ENCODE measurements at regions not wholly inside any gene's neighbourhood (a gene's known extent, or its start where the extent isn't known, plus 50 kb on each side); places are given as distances from the start of the nearest gene placed in this dataset.

- Mint-ChIP-seq H3K4me3 (no peak overlapping the region), H3K4me1 (ENCODE audit: low read depth) (peaks cover 9% of the 10 kb centered on the region), H3K9me3 (no peaks in the 10 kb centered on the region), H3K27me3 (ENCODE audit: insufficient read depth) (no peaks in the 10 kb centered on the region), H3K27ac (no peak overlapping the region), H3K36me3 (ENCODE audit: low read depth) (no peaks in the 10 kb centered on the region)
- DNase-seq (ENCODE audit: low spot score), result no peak
- intact Hi-C loops (cut with micrococcal nuclease), result no loop called here
These were observed 114.0 kb downstream of the BEGAIN start for GRCh38 chr14:100473249-100473648.

- intact Hi-C loops (cut with micrococcal nuclease), result no loop called here
- no peaks in the 10 kb centered on the region for H3K36me3 Mint-ChIP-seq (ENCODE audit: low read depth)
- H3K9me3 Mint-ChIP-seq, result no peaks in the 10 kb centered on the region
- no peak overlapping the region for H3K27ac Mint-ChIP-seq
- no peak overlapping the region for H3K4me3 Mint-ChIP-seq
- H3K4me1 Mint-ChIP-seq (ENCODE audit: low read depth), result peaks cover 9% of the 10 kb centered on the region
- DNase-seq (ENCODE audit: low spot score), result no peak
- H3K27me3 Mint-ChIP-seq (ENCODE audit: insufficient read depth), result no peaks in the 10 kb centered on the region
These were observed 113.0 kb downstream of the BEGAIN start for GRCh38 chr14:100474196-100474595.

GRCh38 chr14:100475268-100475667, 111.9 kb downstream of the BEGAIN start:
- H3K9me3 Mint-ChIP-seq, result no peaks in the 10 kb centered on the region
- H3K4me1 Mint-ChIP-seq (ENCODE audit: low read depth), result peaks cover 3% of the 10 kb centered on the region
- no peaks in the 10 kb centered on the region for H3K27me3 Mint-ChIP-seq (ENCODE audit: insufficient read depth)
- intact Hi-C loops (cut with micrococcal nuclease), result no loop called here
- no peak overlapping the region for H3K27ac Mint-ChIP-seq
- no peaks in the 10 kb centered on the region for H3K36me3 Mint-ChIP-seq (ENCODE audit: low read depth)
- H3K4me3 Mint-ChIP-seq, result no peak overlapping the region
- DNase-seq (ENCODE audit: low spot score), result no peak

- Mint-ChIP-seq H3K27me3 (ENCODE audit: insufficient read depth) (no peaks in the 10 kb centered on the region), H3K27ac (no peak overlapping the region), H3K4me3 (no peak overlapping the region), H3K36me3 (ENCODE audit: low read depth) (no peaks in the 10 kb centered on the region), H3K9me3 (no peaks in the 10 kb centered on the region), H3K4me1 (ENCODE audit: low read depth) (no peaks in the 10 kb centered on the region)
- DNase-seq (ENCODE audit: low spot score), result no peak
- intact Hi-C loops (cut with micrococcal nuclease), result no loop called here
These were observed 111.0 kb downstream of the BEGAIN start for GRCh38 chr14:100476012-100476822.

GRCh38 chr14:100484531-100485267, 102.5 kb downstream of the BEGAIN start:
- DNase-seq (ENCODE audit: low spot score), result no peak
- no peak overlapping the region for H3K4me3 Mint-ChIP-seq
- peaks cover 32% of the 10 kb centered on the region for H3K4me1 Mint-ChIP-seq (ENCODE audit: low read depth)
- H3K27ac Mint-ChIP-seq, result no peak overlapping the region
- intact Hi-C loops (cut with micrococcal nuclease), result no loop called here
- H3K9me3 Mint-ChIP-seq, result no peaks in the 10 kb centered on the region
- H3K36me3 Mint-ChIP-seq (ENCODE audit: low read depth), result peaks cover 4% of the 10 kb centered on the region
- no peaks in the 10 kb centered on the region for H3K27me3 Mint-ChIP-seq (ENCODE audit: insufficient read depth)

- H3K27me3 Mint-ChIP-seq (ENCODE audit: insufficient read depth), result no peaks in the 10 kb centered on the region
- peaks cover 32% of the 10 kb centered on the region for H3K4me1 Mint-ChIP-seq (ENCODE audit: low read depth)
- H3K9me3 Mint-ChIP-seq, result no peaks in the 10 kb centered on the region
- intact Hi-C loops (cut with micrococcal nuclease), result no loop called here
- H3K27ac Mint-ChIP-seq, result no peak overlapping the region
- no peak overlapping the region for H3K4me3 Mint-ChIP-seq
- H3K36me3 Mint-ChIP-seq (ENCODE audit: low read depth), result peaks cover 4% of the 10 kb centered on the region
- DNase-seq (ENCODE audit: low spot score), result peak; percentile 37
These were observed 101.0 kb downstream of the BEGAIN start for GRCh38 chr14:100486025-100486828.
